ENCODE measurements at regions not wholly inside any gene's neighbourhood (a gene's known extent, or its start where the extent isn't known, plus 50 kb on each side); places are given as distances from the start of the nearest gene placed in this dataset.

DNA sequence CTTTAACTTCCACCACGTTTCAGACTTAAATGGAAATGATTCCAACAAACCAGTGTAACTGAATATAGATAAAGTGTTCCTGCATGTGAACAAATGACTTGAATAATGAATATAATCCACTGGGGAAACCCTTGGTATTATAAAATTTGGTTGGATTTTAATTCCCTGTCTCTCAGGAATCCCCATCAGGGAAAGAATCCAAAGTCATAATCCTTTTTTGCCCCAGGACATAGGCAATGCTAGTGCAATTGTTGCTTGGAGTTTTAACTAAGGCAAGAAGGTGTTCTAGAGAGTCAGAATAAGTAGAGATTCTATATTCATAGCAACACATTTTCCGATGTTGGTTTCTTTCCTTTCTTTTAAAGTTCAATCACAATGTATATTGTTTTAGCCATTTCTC lies 1169.4 kb downstream of the GALC start:
- Histone ChIP-seq H3K4me1 (ENCODE audit: insufficient read depth, low read length) (no peaks in the 10 kb centered on the region), H3K27ac (ENCODE audit: extremely low read length, insufficient read depth, low read length) (no peak overlapping the region), H2AFZ (ENCODE audit: low read length) (no peak overlapping the region), H3K36me3 (replicated peaks in 1 of 2; ENCODE audit: control insufficient read depth in 1 of 2, insufficient read depth in 2 of 2, low read length in 2 of 2) (no peaks in the 10 kb centered on the region; a peak in 1 of 5 replicates), H3K4me3 (replicated peaks in 1 of 3; ENCODE audit: insufficient read depth in 1 of 3, low read depth in 2 of 3, low read length in 3 of 3) (no peak overlapping the region), H3K9ac (ENCODE audit: insufficient read depth, low read depth, low read length) (no peak overlapping the region), H3K79me2 (ENCODE audit: insufficient read depth, low read length) (no peaks in the 10 kb centered on the region), H3K27me3 (ENCODE audit: control insufficient read depth in 1 of 2, insufficient read depth in 2 of 2, low read length in 2 of 2) (no peaks in the 10 kb centered on the region), H4K20me1 (ENCODE audit: insufficient read depth, low read length) (no peaks in the 10 kb centered on the region), H3K4me2 (ENCODE audit: low read depth, low read length) (no peak overlapping the region), H3K9me3 (ENCODE audit: low read length) (no peaks in the 10 kb centered on the region)
- in situ Hi-C loops (cut with HindIII; ENCODE audit: extremely low pct_ligation_motif_present, low pct_unique_long_range_greater_than_20kb): no loop called here
- 20% methylated on average over 2 of the region's 2 CpGs for WGBS (ENCODE audit: low lambda C conversion rate)
- no TSS peak for BruUV-seq (replicated peaks)
- ChIA-PET POLR2A (no interaction called here), CTCF (ENCODE audit: low intra/inter-chr PET ratio, low total read pairs) (no interaction called here)
- intact Hi-C loops (cut with micrococcal nuclease; ENCODE audit: unreplicated experiment): no loop called here
- TF ChIP-seq SMAD9 (CRISPR knock-in tag; IDR thresholded peaks at IDR 0.05) (no peak), ZNF563 (CRISPR knock-in tag; IDR thresholded peaks at IDR 0.05) (no peak), ZNF343 (CRISPR knock-in tag; IDR thresholded peaks at IDR 0.05) (no peak), ZNF12 (CRISPR knock-in tag; IDR thresholded peaks at IDR 0.05) (no peak), ZMAT3 (CRISPR knock-in tag; conservative IDR thresholded peaks at IDR 0.05) (no peak)
- TF ChIP-seq, protein P1, sequence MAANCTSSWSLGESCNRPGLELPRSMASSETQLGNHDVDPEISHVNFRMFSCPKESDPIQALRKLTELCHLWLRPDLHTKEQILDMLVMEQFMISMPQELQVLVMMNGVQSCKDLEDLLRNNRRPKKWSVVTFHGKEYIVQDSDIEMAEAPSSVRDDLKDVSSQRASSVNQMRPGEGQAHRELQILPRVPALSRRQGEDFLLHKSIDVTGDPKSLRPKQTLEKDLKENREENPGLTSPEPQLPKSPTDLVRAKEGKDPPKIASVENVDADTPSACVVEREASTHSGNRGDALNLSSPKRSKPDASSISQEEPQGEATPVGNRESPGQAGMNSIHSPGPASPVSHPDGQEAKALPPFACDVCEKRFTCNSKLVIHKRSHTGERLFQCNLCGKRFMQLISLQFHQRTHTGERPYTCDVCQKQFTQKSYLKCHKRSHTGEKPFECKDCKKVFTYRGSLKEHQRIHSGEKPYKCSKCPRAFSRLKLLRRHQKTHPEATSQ (CRISPR knock-in tag; IDR thresholded peaks at IDR 0.05; ENCODE audit: borderline replicate concordance): no peak
- ATAC-seq: no peak
- DNase-seq (ENCODE audit: low spot score): no peak
- no peak for FAIRE-seq

DNA sequence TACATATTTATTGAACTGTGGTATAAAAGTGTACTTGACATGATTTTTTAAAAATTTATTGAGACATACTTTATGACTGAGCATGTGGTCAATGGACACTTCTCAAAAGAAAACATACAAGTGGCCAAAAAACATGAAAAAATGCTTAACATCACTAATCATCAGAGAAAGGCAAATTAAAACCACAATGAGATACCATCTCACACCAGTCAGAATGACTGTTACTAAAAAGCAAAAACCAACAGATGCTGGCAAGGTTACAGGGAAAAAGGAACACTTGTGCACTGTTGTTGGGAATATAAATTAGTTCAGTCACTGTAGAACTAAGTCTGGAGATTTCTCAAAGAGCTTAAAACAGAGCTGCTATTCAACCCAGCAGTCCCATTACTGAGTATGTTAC lies 1177.6 kb downstream of the GALC start:
- Histone ChIP-seq H3K27ac (ENCODE audit: extremely low read length, insufficient read depth, low read length) (no peak overlapping the region), H3K4me3 (replicated peaks in 1 of 3; ENCODE audit: insufficient read depth in 1 of 3, low read depth in 2 of 3, low read length in 3 of 3) (no peak overlapping the region), H3K4me1 (ENCODE audit: insufficient read depth, low read length) (no peaks in the 10 kb centered on the region), H3K9me3 (ENCODE audit: low read length) (no peaks in the 10 kb centered on the region), H3K27me3 (ENCODE audit: control insufficient read depth in 1 of 2, insufficient read depth in 2 of 2, low read length in 2 of 2) (no peaks in the 10 kb centered on the region), H3K79me2 (ENCODE audit: insufficient read depth, low read length) (no peaks in the 10 kb centered on the region), H3K36me3 (replicated peaks in 1 of 2; ENCODE audit: control insufficient read depth in 1 of 2, insufficient read depth in 2 of 2, low read length in 2 of 2) (no peaks in the 10 kb centered on the region), H2AFZ (ENCODE audit: low read length) (no peak overlapping the region), H3K4me2 (ENCODE audit: low read depth, low read length) (no peak overlapping the region), H4K20me1 (ENCODE audit: insufficient read depth, low read length) (no peaks in the 10 kb centered on the region), H3K9ac (ENCODE audit: insufficient read depth, low read depth, low read length) (no peak overlapping the region)
- intact Hi-C loops (cut with micrococcal nuclease; ENCODE audit: unreplicated experiment): no loop called here
- CTCF ChIA-PET (ENCODE audit: low intra/inter-chr PET ratio, low total read pairs): no interaction called here
- in situ Hi-C loops (cut with HindIII; ENCODE audit: extremely low pct_ligation_motif_present, low pct_unique_long_range_greater_than_20kb): no loop called here
- POLR2A ChIA-PET: no interaction called here
- DNase-seq (ENCODE audit: low spot score): no peak
- FAIRE-seq: no peak
- no TSS peak for BruUV-seq (replicated peaks)
- ATAC-seq: no peak
- TF ChIP-seq REPIN1 (CRISPR knock-in tag; IDR thresholded peaks at IDR 0.05; ENCODE audit: borderline replicate concordance, low read depth) (no peak), ELF3 (CRISPR knock-in tag; IDR thresholded peaks at IDR 0.05) (no peak), GABPB1 (CRISPR knock-in tag; IDR thresholded peaks at IDR 0.05) (no peak), PCBP1 (IDR thresholded peaks at IDR 0.05; ENCODE audit: borderline replicate concordance, low read depth, low read length) (no peak), MAF1 (CRISPR knock-in tag; IDR thresholded peaks at IDR 0.05; ENCODE audit: borderline replicate concordance) (no peak), ZNF782 (CRISPR knock-in tag; IDR thresholded peaks at IDR 0.05; ENCODE audit: borderline replicate concordance) (no peak), NFIC (IDR thresholded peaks at IDR 0.05; ENCODE audit: low read length) (no peak), ZMYM4 (CRISPR knock-in tag; IDR thresholded peaks at IDR 0.05) (no peak)
- TF ChIP-seq, protein P2, sequence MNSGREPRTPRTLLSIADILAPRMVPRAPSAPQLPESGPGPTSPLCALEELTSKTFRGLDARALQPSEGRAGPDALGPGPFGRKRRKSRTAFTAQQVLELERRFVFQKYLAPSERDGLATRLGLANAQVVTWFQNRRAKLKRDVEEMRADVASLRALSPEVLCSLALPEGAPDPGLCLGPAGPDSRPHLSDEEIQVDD (CRISPR knock-in tag; IDR thresholded peaks at IDR 0.05; ENCODE audit: borderline replicate concordance): no peak
- TF ChIP-seq, protein P3, sequence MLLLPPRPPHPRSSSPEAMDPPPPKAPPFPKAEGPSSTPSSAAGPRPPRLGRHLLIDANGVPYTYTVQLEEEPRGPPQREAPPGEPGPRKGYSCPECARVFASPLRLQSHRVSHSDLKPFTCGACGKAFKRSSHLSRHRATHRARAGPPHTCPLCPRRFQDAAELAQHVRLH (CRISPR knock-in tag; IDR thresholded peaks at IDR 0.05; ENCODE audit: borderline replicate concordance, low read depth): no peak
- TF ChIP-seq, protein P4, sequence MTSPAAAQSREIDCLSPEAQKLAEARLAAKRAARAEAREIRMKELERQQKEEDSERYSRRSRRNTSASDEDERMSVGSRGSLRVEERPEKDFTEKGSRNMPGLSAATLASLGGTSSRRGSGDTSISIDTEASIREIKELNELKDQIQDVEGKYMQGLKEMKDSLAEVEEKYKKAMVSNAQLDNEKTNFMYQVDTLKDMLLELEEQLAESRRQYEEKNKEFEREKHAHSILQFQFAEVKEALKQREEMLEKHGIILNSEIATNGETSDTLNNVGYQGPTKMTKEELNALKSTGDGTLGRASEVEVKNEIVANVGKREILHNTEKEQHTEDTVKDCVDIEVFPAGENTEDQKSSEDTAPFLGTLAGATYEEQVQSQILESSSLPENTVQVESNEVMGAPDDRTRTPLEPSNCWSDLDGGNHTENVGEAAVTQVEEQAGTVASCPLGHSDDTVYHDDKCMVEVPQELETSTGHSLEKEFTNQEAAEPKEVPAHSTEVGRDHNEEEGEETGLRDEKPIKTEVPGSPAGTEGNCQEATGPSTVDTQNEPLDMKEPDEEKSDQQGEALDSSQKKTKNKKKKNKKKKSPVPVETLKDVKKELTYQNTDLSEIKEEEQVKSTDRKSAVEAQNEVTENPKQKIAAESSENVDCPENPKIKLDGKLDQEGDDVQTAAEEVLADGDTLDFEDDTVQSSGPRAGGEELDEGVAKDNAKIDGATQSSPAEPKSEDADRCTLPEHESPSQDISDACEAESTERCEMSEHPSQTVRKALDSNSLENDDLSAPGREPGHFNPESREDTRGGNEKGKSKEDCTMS (CRISPR knock-in tag; conservative IDR thresholded peaks at IDR 0.05): no peak
